IMR-90 (cell line): ENCODE measurements at regions not wholly inside any gene's neighbourhood (a gene's known extent, or its start where the extent isn't known, plus 50 kb on each side); places are given as distances from the start of the nearest gene placed in this dataset.

Source experiments
- ATAC-seq: fragments of 200-7000 bp; cut with Tn5 transposase; 2 replicates; pipeline ENCODE4 v1.9.1; 2020; ENCODE audit warnings: low read depth, mild to moderate bottlenecking, moderate library complexity
- BruUV-seq: library from RNA; stranded (reverse); fragments of 400-500 nt; replicated peaks from 2 replicates; lab custom pipeline; 2021; lab: Mats Ljungman, UMichigan
- CTCF ChIA-PET: fragments of 300-600 bp; formaldehyde crosslinking; extraction: SDS; loops from one replicate; lab custom pipeline; 2021; ENCODE audit warnings: antibody characterized with exemption; lab: Yijun Ruan, JAX
- POLR2A ChIA-PET: fragments of 300-600 bp; sonication (Branson Sonifier 250); formaldehyde crosslinking; loops from one replicate; lab custom pipeline; 2022; ENCODE audit warnings: antibody characterized with exemption; ENCODE audit not compliant: unreplicated experiment; lab: Charles Lee
- DNase-seq: peaks from one replicate; pipeline ENCODE4 v3.0.0; 2013
- H2AFZ ChIP-seq: replicated peaks from 2 replicates; pipeline ENCODE3; 2013; ENCODE audit warnings: low read length, mild to moderate bottlenecking; ENCODE audit not compliant: poor library complexity
- H2AK5ac ChIP-seq: 2 replicates; pipeline ENCODE4 v1.6.1; 2013; ENCODE audit warnings: low read depth, low read length, inconsistent platforms
- H2AK9ac ChIP-seq: replicated peaks from 2 replicates; pipeline ENCODE3; 2013; ENCODE audit warnings: mild to moderate bottlenecking, low read depth, low read length, moderate library complexity; ENCODE audit not compliant: poor library complexity
- H2BK120ac ChIP-seq: 2 replicates; pipeline ENCODE4 v1.6.1; 2013; ENCODE audit warnings: low read depth, low read length, inconsistent platforms
- H2BK15ac ChIP-seq: 3 replicates; pipeline ENCODE4 v1.6.1; 2013; ENCODE audit warnings: low read depth, low read length, inconsistent platforms
- H2BK20ac ChIP-seq: 2 replicates; pipeline ENCODE4 v1.6.1; 2013; ENCODE audit warnings: low read depth, mild to moderate bottlenecking, inconsistent platforms, low read length, moderate library complexity
- H2BK5ac ChIP-seq: 2 replicates; pipeline ENCODE4 v1.6.1; 2013; ENCODE audit warnings: mild to moderate bottlenecking, low read depth, low read length, inconsistent platforms; ENCODE audit not compliant: poor library complexity, severe bottlenecking
- H3K14ac ChIP-seq: replicated peaks from 2 replicates; pipeline ENCODE4 v1.6.1; 2013; ENCODE audit warnings: low read depth, low read length, inconsistent platforms
- H3K18ac ChIP-seq: 2 replicates; pipeline ENCODE4 v1.6.1; 2013; ENCODE audit warnings: low read depth, low read length, control low read depth
- H3K23ac ChIP-seq: 2 replicates; pipeline ENCODE4 v1.6.1; 2013; ENCODE audit warnings: low read depth, low read length, inconsistent platforms
- H3K27ac ChIP-seq: 2 replicates; pipeline ENCODE4 v1.5.1; 2013; ENCODE audit warnings: mild to moderate bottlenecking, control low read depth, low read length; ENCODE audit not compliant: insufficient read depth
- H3K27me3 ChIP-seq: 2 replicates; pipeline ENCODE4 v1.6.1; 2013; ENCODE audit warnings: low read length; ENCODE audit not compliant: control insufficient read depth, insufficient read depth
- H3K36me3 ChIP-seq: 2 replicates; pipeline ENCODE4 v1.6.1; 2013; ENCODE audit warnings: low read length, mixed read lengths; ENCODE audit not compliant: control insufficient read depth, insufficient read depth
- H3K4ac ChIP-seq: 2 replicates; pipeline ENCODE4 v1.6.1; 2013; ENCODE audit warnings: low read depth, low read length, inconsistent platforms
- H3K4me1 ChIP-seq: 2 replicates; pipeline ENCODE4 v1.6.1; 2013; ENCODE audit warnings: low read length, mixed read lengths; ENCODE audit not compliant: control insufficient read depth, insufficient read depth
- H3K4me2 ChIP-seq: 2 replicates; pipeline ENCODE4 v1.6.1; 2013; ENCODE audit warnings: low read depth, mild to moderate bottlenecking, control low read depth, low read length, moderate library complexity
- H3K4me3 ChIP-seq: 2 replicates; pipeline ENCODE4 v1.5.1; 2013; ENCODE audit warnings: low read depth, mild to moderate bottlenecking, control low read depth, low read length, moderate library complexity; ENCODE audit not compliant: insufficient read depth
- H3K56ac ChIP-seq: 2 replicates; pipeline ENCODE4 v1.6.1; 2013; ENCODE audit warnings: low read length, inconsistent platforms; ENCODE audit not compliant: insufficient read depth; ENCODE audit errors: extremely low read depth
- H3K79me1 ChIP-seq, 2 experiments: 2 replicates each; pipeline ENCODE4 v1.6.1; 2013; ENCODE audit warnings: low read length in 2 of 2, inconsistent platforms in 1 of 2, low read depth in 1 of 2
- H3K9ac ChIP-seq: 2 replicates; pipeline ENCODE4 v1.6.1; 2013; ENCODE audit warnings: low read depth, low read length, control low read depth
- H3K9me1 ChIP-seq: 2 replicates; pipeline ENCODE4 v1.6.1; 2013; ENCODE audit warnings: low read length, inconsistent platforms; ENCODE audit not compliant: insufficient read depth
- H3K9me3 ChIP-seq: 2 replicates; pipeline ENCODE4 v1.6.1; 2013; ENCODE audit warnings: low read length; ENCODE audit not compliant: control insufficient read depth, insufficient read depth
- H4K20me1 ChIP-seq: 2 replicates; pipeline ENCODE4 v1.6.1; 2013; ENCODE audit warnings: low read length, inconsistent platforms; ENCODE audit not compliant: insufficient read depth
- H4K5ac ChIP-seq: 2 replicates; pipeline ENCODE4 v1.6.1; 2013; ENCODE audit warnings: mild to moderate bottlenecking, low read depth, low read length, control low read depth
- H4K8ac ChIP-seq, 2 experiments: 2 replicates each; pipeline ENCODE4 v1.6.1; 2013; ENCODE audit warnings: low read depth in 2 of 2, low read length in 2 of 2, control low read depth in 1 of 2, inconsistent platforms in 1 of 2
- H4K91ac ChIP-seq: 2 replicates; pipeline ENCODE4 v1.6.1; 2013; ENCODE audit warnings: low read depth, low read length, inconsistent platforms; ENCODE audit not compliant: insufficient read depth
- BHLHE40 ChIP-seq: fragments of 150-350 bp; IDR thresholded peaks from 2 replicates; pipeline ENCODE4 v1.6.1; 2016; ENCODE audit warnings: mild to moderate bottlenecking, low read depth, low read length
- CTCF ChIP-seq: conservative IDR thresholded peaks from 2 replicates; pipeline ENCODE4 v1.5.1; 2012; ENCODE audit warnings: mild to moderate bottlenecking, low read depth, low read length, improper control_type of control experiment
- ELK1 ChIP-seq: fragments of 150-350 bp; IDR thresholded peaks from 2 replicates; pipeline ENCODE4 v1.6.1; 2016; ENCODE audit warnings: low read depth, mild to moderate bottlenecking, low read length, moderate library complexity, borderline replicate concordance
- MXI1 ChIP-seq: IDR thresholded peaks from 2 replicates; pipeline ENCODE4 v1.6.1; 2012; ENCODE audit warnings: low read depth, mild to moderate bottlenecking, low read length, moderate library complexity, borderline replicate concordance
- RAD21 ChIP-seq: IDR thresholded peaks from 2 replicates; pipeline ENCODE4 v1.6.1; 2012; ENCODE audit warnings: low read length, improper control_type of control experiment
- RCOR1 ChIP-seq: IDR thresholded peaks from 2 replicates; pipeline ENCODE4 v1.6.1; 2012; ENCODE audit warnings: mild to moderate bottlenecking, low read length, improper control_type of control experiment; ENCODE audit not compliant: insufficient replicate concordance
- RFX5 ChIP-seq: IDR thresholded peaks from 2 replicates; pipeline ENCODE4 v1.8.0; 2012; ENCODE audit warnings: low read depth, mild to moderate bottlenecking, low read length, moderate library complexity
- USF2 ChIP-seq: fragments of 150-350 bp; IDR thresholded peaks from 2 replicates; pipeline ENCODE4 v1.6.1; 2017; ENCODE audit warnings: mild to moderate bottlenecking, antibody characterized with exemption, low read length, low read depth
- WGBS, 2 experiments: methylation state at CpG; one replicate each; pipeline versions ENCODE4 v1.1.5 to v1.1.7; 2013; ENCODE audit warnings: missing lambda C conversion rate in 2 of 2; ENCODE audit not compliant: insufficient read length in 1 of 2; ENCODE audit errors: extremely low coverage in 2 of 2; 5-methylcytosine and 5-hydroxymethylcytosine counted together
- dilution Hi-C: fragments of 300-500 bp; cut with HindIII; formaldehyde crosslinking; loops from one replicate; pipeline ENCODE4 v1.14.3; 2018; ENCODE audit warnings: low sequenced_read_pairs; ENCODE audit not compliant: unreplicated experiment
- in situ Hi-C: fragments of 300-500 bp; cut with MboI; formaldehyde crosslinking; loops from 3 replicates; pipeline ENCODE4 v1.14.3; 2019; ENCODE audit warnings: low sequenced_read_pairs, inconsistent platforms, mixed read lengths
- intact Hi-C: fragments of 100-400 bp; cut with micrococcal nuclease; formaldehyde crosslinking; loops from 2 replicates; pipeline ENCODE4 v1.10.0; 2022

- no peak overlapping the region for H2AFZ ChIP-seq
- intact Hi-C loops, result no loop called here
- ATAC-seq, result no peak
- H3K18ac ChIP-seq, result no peak overlapping the region
- H3K4ac ChIP-seq, result no peak overlapping the region
- H3K4me2 ChIP-seq, result no peak overlapping the region
- H3K36me3 ChIP-seq, result no peaks in the 10 kb centered on the region
- no peak overlapping the region for H2AK5ac ChIP-seq
- ChIA-PET CTCF (no interaction called here), POLR2A (no interaction called here)
- no peak overlapping the region for H4K8ac ChIP-seq
- no peak overlapping the region for H2BK15ac ChIP-seq
- H3K4me3 ChIP-seq, result no peak overlapping the region
- no peaks in the 10 kb centered on the region for H4K20me1 ChIP-seq
- no peaks in the 10 kb centered on the region; the same call in 1 of the 2 replicates for H3K9me3 ChIP-seq
- H3K79me1 ChIP-seq, result no peaks in the 10 kb centered on the region
- H3K23ac ChIP-seq, result no peak overlapping the region
- no peak for DNase-seq
- H4K91ac ChIP-seq, result no peak overlapping the region
- peaks cover 20% of the 10 kb centered on the region for H3K27me3 ChIP-seq
- no peak overlapping the region for H2BK5ac ChIP-seq
- no peak overlapping the region for H3K56ac ChIP-seq
- no TSS peak for BruUV-seq
- no CpG with 5 or more reads among the region's 2 CpGs for WGBS, 2 experiments
- no peak overlapping the region for H2AK9ac ChIP-seq
- in situ Hi-C loops, result no loop called here
- H2BK120ac ChIP-seq, result no peak overlapping the region
- dilution Hi-C loops, result no loop called here
- no peak for TF ChIP-seq USF2
- TF ChIP-seq MXI1, result no peak
- no peak for TF ChIP-seq RAD21
- no peak for TF ChIP-seq BHLHE40
- no peak for TF ChIP-seq RFX5
- no peak for TF ChIP-seq ELK1
- no peak for TF ChIP-seq CTCF
- no peak for TF ChIP-seq RCOR1
- no peaks in the 10 kb centered on the region for H3K4me1 ChIP-seq
- no peaks in the 10 kb centered on the region for H3K9me1 ChIP-seq
- no peak overlapping the region for H3K9ac ChIP-seq
- H2BK20ac ChIP-seq, result no peak overlapping the region
- no peak overlapping the region for H3K27ac ChIP-seq
- H4K5ac ChIP-seq, result no peak overlapping the region
- H3K14ac ChIP-seq, result no peak overlapping the region
These were observed 212.8 kb upstream of the TNRC6C start for GRCh38 chr17:77745702-77746101.
